ENCODE measurements at regions not wholly inside any gene's neighbourhood (a gene's known extent, or its start where the extent isn't known, plus 50 kb on each side); places are given as distances from the start of the nearest gene placed in this dataset.
A peak's percentile ranks its signal among the peaks of the same experiment; 100 is the strongest.

- peak; percentile 84 for DNase-seq (ENCODE audit: low spot score)
- Mint-ChIP-seq H3K36me3 (no peaks in the 10 kb centered on the region), H3K4me1 (peaks cover 7% of the 10 kb centered on the region), H3K4me3 (no peak overlapping the region), H3K27ac (no peak overlapping the region), H3K27me3 (ENCODE audit: low read depth) (peaks cover 36% of the 10 kb centered on the region), H3K9me3 (no peaks in the 10 kb centered on the region)
- POLR2A ChIA-PET = interaction anchor here (0.5 to 0.6 kb wide), 2 partner anchors 126 to 196 kb away, joined by 3 read pairs; no protein-coding TSS in a partner anchor
- TF ChIP-seq NFYB (CRISPR knock-in tag; conservative IDR thresholded peaks at IDR 0.05; ENCODE audit: low read depth) = no peak
- TF ChIP-seq CTCF (IDR thresholded peaks at IDR 0.05) = peak; percentile 62; the same call in 1 of the 2 replicates
- TF ChIP-seq ZNF317 (CRISPR knock-in tag; IDR thresholded peaks at IDR 0.05; ENCODE audit: borderline replicate concordance, low read depth) = no peak
- TF ChIP-seq ZNF532 (CRISPR knock-in tag; IDR thresholded peaks at IDR 0.05; ENCODE audit: borderline replicate concordance) = no peak
- ATAC-seq = peak; percentile 96
- CTCF ChIA-PET = interaction anchor here (0.6 to 4.4 kb wide), 8 partner anchors 10 to 261 kb away, joined by 3 to 21 read pairs (median 4); no protein-coding TSS in a partner anchor
Measured at GRCh38 chr12:111024205-111024801, 103.9 kb upstream of the MYL2 start.

GRCh38 chr12:111022386-111022785, 102.0 kb upstream of the MYL2 start:
- Mint-ChIP-seq H3K4me1 (peaks cover 2% of the 10 kb centered on the region; the same call in 1 of the 2 replicates), H3K27me3 (ENCODE audit: low read depth) (peaks cover 42% of the 10 kb centered on the region), H3K27ac (no peak overlapping the region), H3K36me3 (no peaks in the 10 kb centered on the region), H3K9me3 (no peaks in the 10 kb centered on the region), H3K4me3 (no peak overlapping the region)
- POLR2A ChIA-PET = no interaction called here
- ATAC-seq (no peak), DNase-seq (ENCODE audit: low spot score) (no peak)
- CTCF ChIA-PET = interaction anchor here (0.5 to 4.4 kb wide), 7 partner anchors 13 to 253 kb away, joined by 3 to 21 read pairs (median 3); no protein-coding TSS in a partner anchor
- no peak for TF ChIP-seq ESRRA (CRISPR knock-in tag; IDR thresholded peaks at IDR 0.05; ENCODE audit: borderline replicate concordance)
- no peak for TF ChIP-seq KAT7 (CRISPR knock-in tag; IDR thresholded peaks at IDR 0.05; ENCODE audit: borderline replicate concordance)
- no peak for TF ChIP-seq ZNF425 (CRISPR knock-in tag; conservative IDR thresholded peaks at IDR 0.05)
- no peak for TF ChIP-seq ZNF532 (CRISPR knock-in tag; IDR thresholded peaks at IDR 0.05; ENCODE audit: borderline replicate concordance)
- no peak for TF ChIP-seq CREB1 (CRISPR knock-in tag; IDR thresholded peaks at IDR 0.05)
- TF ChIP-seq CTCF (IDR thresholded peaks at IDR 0.05) = no peak
- TF ChIP-seq GABPB1 (CRISPR knock-in tag; IDR thresholded peaks at IDR 0.05) = no peak
- TF ChIP-seq IRF1 (CRISPR knock-in tag; IDR thresholded peaks at IDR 0.05) = no peak
- TF ChIP-seq ZNF232 (CRISPR knock-in tag; IDR thresholded peaks at IDR 0.05) = no peak
